GM19372 (cell line): ENCODE measurements at regions not wholly inside any gene's neighbourhood (a gene's known extent, or its start where the extent isn't known, plus 50 kb on each side); places are given as distances from the start of the nearest gene placed in this dataset.
A peak's percentile ranks its signal among the peaks of the same experiment; 100 is the strongest.
"Not testable (repeated sequence)": the region's sequence is repeated elsewhere in the genome, so short reads cannot be mapped to it uniquely, and the experiment has no call there.

Experiments
- ATAC-seq: cut with Tn5 transposase; IDR thresholded peaks from one replicate; pipeline ENCODE4 v1.9.1; 2021; ENCODE audit warnings: mild to moderate bottlenecking, low read depth, moderate library complexity; ENCODE audit not compliant: unreplicated experiment

DNA sequence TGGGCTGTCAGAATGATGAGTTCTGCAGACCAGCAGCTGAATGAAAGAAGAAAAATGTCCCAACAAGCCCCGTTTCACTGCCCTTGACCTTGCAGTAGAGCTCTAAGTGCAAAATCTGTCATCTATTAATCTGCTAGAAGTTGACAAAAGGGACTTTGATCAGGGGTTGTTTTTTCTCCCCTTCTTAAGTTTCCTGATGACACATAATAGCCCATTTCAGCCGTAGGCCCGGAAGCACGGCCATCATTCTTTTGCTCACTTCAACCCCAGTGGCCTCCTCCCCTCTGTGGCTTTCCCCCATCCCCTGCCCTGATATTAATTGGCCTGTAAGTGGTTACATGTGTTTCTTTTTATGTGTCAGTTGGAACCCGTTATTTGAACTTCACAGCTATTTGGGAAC is 298.9 kb downstream of the RPLP1 start:
- no peak for ATAC-seq

DNA sequence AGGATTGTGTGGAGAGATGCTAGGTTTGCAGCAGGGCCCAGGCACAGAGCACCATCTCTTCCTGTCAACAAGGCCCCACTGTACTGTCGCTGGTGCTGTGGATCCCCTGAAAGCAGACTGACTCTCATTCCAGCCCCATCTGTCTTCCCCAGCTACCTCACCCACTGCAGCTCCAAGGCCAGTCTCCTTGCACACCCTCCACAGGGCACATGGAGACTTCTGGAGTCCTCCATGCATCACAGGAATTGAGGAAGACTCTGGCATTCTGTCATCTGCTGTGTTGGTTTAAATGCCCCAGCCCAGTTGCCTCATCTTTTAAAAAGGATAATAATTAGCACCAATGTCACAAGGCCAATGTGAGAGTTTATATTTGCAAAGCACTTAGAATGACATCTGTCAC is 301.2 kb downstream of the RPLP1 start:
- no peak for ATAC-seq

DNA sequence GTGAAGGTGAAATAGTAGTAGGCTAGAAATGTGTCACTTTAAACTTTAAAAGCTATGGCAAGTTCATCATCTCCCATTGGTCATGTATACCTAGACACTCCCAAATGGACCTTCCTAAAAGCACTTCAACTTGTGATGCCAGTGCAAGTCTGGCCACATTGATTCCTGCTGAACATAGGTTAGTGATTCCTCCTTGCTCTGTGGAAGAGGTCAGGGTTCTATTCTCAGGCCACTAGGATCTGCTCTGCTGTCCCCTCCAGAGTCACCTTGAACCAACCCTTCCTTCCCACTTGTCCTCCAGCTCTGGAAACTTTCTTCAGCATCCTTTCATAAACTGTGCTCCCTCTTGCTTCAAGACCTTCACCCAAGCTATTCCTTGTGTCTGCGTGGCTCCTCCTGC is 301.7 kb downstream of the RPLP1 start:
- ATAC-seq, result no peak

DNA sequence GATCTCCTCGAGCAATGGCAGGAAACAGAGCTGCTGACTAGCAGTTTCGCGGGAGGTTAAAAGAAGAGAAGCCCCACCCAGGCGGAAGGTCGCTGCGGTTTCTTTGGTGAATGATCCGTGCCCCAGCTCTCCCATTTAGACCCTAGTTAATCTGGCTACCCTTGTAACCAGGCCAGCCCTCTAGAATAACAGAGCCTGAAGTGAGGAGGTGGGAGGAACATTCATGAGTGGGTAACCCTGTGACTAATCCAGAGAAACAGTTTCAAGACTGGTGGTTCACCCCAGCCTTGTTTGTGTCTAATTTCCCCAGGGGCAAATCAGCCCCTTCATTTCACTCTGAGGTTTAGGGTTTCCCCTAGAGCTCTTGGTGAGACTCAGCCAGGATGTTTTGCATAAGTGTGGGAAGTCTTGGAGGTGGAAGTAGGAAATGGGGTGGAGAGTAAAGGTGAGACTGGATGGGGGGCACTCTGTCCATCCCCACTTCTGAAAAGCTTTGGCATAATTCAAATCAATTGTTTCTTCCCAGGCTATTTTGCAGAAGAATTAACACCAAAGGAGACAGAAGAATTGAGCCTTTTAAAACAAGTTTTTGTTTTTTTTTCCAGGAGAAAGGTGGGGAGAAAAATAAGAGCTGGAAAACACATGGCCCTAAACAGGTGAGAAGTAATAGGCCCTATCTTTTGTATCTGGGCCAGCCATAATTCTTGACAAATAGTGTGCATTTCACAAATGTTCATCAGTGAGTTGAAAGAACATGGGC is 303.1 kb downstream of the RPLP1 start:
- ATAC-seq, result peak; percentile 76

DNA sequence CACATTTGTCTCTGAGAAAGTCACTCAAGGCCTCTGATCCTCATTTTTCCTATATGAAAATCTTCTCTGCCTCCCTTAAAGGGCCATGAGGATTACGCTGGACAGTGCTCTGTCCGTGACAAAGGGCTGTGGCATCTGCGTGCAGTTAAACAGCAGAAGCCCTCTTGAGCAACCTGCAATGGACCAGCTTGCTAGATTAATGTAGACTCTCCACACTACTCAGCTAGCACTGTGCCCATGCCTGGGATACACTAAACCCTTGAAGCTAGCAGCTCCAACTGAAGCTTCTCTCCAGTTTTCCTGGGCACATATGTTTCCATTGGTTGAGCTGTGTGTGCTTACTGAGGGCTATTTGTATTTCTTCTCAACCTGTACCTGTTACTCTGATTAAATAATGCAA is 303.8 kb downstream of the RPLP1 start:
- no peak for ATAC-seq

GRCh38 chr15:69757186-69757585 is 304.6 kb downstream of the RPLP1 start:
- ATAC-seq, result no peak

GRCh38 chr15:69758291-69758771 is 305.7 kb downstream of the RPLP1 start:
- no peak for ATAC-seq

DNA sequence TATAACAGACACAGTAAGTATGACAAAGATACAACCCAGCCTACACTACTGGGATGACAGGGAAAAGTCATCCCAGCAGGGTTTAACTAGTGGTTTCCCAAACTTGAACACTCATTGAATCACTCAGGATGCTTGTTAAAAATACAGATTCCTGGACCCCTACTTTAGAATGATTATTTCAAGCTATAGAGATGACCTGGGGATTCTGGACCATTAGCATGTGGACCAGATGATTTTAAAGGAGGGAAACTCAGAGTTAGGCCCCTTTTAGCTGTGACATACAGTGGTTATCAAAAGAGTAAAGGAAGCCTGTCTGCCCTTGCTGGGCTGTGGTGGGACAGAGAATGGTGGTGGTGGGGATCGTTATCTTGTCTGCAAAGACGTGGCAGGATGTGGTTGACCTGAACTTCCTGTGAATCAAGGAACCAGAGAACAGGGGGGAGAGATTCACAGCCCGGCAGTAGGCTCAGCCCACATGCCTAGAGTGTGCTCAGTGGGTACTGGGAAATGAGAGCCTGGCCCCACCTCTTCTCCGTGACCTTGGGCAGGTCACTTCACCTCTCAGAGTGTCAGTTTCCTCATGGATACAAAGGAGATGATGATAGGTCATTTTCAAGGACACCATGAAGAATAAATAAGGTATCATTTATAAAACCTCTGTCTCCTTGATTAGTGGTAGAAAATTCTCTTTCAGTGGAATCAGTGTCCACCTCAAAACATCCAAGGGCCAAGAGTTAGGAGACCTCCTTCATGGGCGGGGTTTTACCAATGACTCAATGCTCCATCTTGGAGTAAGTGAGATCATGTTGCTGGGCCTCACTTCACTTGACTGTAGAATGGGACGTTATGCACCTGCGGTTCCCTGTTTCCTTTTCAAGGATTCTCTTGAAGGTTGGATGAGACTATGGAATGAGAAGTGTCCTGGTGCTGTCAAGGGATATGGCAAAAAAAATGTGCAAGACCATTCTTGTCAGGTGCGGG is 306.5 kb downstream of the RPLP1 start:
- ATAC-seq, result no peak

GRCh38 chr15:69760258-69760845 is 307.7 kb downstream of the RPLP1 start:
- no peak for ATAC-seq

DNA sequence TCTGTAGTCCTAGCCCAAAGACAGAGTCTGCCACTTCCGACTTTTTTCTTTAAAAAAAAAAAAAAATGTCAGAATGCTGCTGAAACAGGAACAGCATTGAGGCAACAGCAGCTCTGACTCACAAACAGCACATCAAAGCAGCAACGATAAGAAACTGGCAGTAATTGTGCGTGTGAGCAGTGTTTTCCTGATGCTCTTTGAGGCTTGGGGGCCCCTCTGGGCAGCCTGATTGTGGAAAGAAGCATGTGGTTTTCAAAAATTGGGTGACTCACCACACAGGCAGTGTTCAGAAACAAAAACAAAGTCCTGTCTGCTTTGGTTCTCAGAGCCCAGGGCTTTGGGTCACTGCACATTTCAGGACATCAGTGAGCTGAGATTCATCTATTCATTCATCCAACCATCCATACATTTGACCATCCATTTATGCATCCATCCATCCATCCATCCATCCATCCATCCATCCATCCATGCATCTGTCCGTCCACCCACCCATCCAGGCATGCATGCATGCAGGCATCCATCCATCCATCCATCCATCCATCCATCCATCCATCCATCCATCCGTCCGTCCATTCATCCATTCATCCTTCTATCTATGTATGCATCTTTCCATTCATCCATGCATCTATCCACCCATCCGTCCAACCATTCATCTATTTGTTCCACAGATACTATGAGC is 308.4 kb downstream of the RPLP1 start:
- ATAC-seq, result peak; percentile 68

DNA sequence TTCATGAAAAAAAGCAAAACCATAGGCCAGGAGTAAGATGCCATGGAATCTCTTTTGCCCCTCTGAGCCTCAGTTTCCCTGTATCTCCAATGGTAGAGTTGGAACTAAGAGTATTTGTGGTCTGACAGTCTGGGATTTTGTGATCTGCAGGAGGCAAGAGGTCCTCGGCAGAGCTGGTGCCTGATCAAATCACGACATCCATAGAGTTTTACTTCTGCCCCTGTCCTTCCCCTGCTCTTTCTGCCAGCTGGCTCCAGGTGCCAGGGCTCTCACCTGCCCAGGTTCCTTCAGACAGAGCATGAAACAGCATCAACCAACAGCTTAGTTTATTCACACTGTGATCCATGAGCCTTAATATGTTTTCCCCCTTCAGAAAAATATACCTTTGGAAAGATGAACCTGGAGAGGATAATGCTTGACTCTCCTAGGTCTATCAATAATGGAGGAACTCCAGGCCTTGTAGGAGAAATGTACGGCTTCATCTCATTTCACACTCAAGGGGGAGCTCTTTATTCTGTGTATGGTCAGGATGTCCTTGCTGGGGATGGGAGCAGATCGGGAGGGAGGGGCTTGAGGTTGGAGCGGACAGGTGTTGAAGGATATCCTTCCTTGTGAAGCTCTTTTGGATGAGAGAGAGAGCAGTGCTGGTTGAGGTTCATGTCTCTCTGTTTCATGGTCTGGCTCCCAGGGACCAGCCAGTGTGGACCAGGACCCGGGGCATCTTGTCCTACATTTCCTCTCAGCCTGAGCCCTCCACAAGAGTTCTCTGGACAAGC is 309.9 kb downstream of the RPLP1 start:
- no peak for ATAC-seq

GRCh38 chr15:69763831-69764230 is 311.2 kb downstream of the RPLP1 start:
- no peak for ATAC-seq

DNA sequence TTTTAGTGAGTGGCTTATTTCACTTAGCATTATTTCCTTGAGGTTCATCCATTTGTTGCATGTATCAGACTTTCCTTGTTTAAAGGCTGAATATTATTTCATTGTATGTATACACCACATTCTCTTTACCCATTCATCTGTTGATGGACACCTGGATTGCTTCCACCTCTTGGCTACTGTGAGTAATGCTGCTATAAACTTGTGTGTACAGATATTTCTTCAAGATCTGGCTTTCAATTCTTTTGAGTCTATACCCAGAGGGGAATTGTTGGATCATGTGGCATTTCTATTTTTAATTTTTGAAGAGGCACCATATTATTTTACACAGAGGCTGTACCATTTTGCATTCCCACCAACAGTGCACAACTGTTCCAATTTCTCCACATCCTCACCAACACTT is 313.5 kb downstream of the RPLP1 start:
- no peak for ATAC-seq

GRCh38 chr15:69767191-69767590 is 314.6 kb downstream of the RPLP1 start:
- ATAC-seq, result no peak

GRCh38 chr15:69769336-69769735 is 316.7 kb downstream of the RPLP1 start:
- not testable (repeated sequence) for ATAC-seq

DNA sequence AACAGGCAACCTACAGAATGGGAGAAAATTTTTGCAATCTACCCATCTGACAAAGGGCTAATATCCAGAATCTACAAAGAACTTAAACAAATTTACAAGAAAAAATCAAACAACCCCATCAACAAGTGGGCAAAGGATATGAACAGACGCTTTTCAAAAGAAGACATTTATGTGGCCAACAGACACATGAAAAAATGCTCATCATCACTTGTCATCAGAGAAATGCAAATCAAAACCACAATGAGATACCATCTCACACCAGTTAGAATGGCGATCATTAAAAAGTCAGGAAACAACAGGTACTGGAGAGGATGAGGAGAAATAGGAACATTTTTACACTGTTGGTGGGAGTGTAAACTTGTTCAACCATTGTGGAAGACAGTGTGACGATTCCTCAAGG is 321.6 kb downstream of the RPLP1 start:
- not testable (repeated sequence) for ATAC-seq

DNA sequence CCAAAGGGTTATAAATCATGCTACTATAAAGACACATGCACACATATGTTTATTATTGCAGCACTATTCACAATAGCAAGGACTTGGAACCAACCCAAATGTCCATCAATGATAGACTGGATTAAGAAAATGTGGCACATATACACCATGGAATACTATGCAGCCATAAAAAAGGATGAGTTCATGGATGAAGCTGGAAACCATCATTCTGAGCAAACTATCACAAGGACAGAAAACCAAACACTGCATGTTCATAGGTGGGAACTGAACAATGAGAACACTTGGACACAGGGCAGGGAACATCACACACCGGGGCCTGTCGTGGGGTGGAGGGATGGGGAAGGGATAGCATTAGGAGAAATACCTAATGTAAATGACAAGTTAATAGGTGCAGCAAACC is 322.1 kb downstream of the RPLP1 start:
- ATAC-seq, result not testable (repeated sequence)

DNA sequence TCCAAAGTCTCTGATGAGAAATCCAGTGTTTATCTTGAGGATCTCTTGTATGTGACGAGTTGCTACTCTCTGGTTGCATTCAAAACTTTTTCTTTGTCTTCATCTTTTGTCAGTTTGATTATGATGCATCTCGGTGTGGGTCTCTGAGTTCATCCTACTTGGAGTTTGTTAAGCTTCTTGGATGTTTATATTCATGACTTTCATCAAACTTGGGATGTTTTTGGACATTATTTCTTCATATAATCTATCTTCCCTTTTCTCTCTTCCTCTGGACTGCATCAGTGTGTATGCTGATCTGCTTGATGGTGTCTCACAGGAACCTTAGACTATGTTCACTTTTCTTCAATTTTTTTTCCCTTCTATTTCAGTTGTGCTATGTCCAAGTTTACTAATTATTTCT is 320.4 kb downstream of the TLE3 start:
- ATAC-seq, result no peak

GRCh38 chr15:69780374-69780773 is 317.3 kb downstream of the TLE3 start:
- ATAC-seq, result no peak

GRCh38 chr15:69780981-69781380 is 316.7 kb downstream of the TLE3 start:
- no peak for ATAC-seq
